Gastroesophageal sphincter (tissue), 3 donors: ENCODE measurements at regions not wholly inside any gene's neighbourhood (a gene's known extent, or its start where the extent isn't known, plus 50 kb on each side); places are given as distances from the start of the nearest gene placed in this dataset.

ENCODE experiments used
- POLR2A ChIP-seq, 2 donors: fragments of 450-650 bp; IDR thresholded peaks; one replicate each; pipeline ENCODE4 v1.6.1; 2017; ENCODE audit warnings: antibody characterized with exemption in 2 of 2, mild to moderate bottlenecking in 2 of 2, moderate library complexity in 1 of 2
- POLR2AphosphoS5 ChIP-seq: sonication (generic); formaldehyde crosslinking; IDR thresholded peaks from one replicate; pipeline ENCODE4 v1.6.1; 2017; ENCODE audit warnings: antibody characterized with exemption
- TF ChIP-seq, protein P1 (sequence below), 4 experiments: fragments of 200-600 bp in 2 of 4; fragments of 450-650 bp in 2 of 4; sonication (generic) in 1 of 4; IDR thresholded peaks; one replicate each; pipeline ENCODE4 v1.5.1; 2017 to 2019; ENCODE audit warnings: antibody characterized with exemption in 4 of 4, mild to moderate bottlenecking in 2 of 4, moderate library complexity in 2 of 4

GRCh38 chr7:52539414-52539813 is 496.0 kb upstream of the POM121L12 start:
- TF ChIP-seq, protein P1, sequence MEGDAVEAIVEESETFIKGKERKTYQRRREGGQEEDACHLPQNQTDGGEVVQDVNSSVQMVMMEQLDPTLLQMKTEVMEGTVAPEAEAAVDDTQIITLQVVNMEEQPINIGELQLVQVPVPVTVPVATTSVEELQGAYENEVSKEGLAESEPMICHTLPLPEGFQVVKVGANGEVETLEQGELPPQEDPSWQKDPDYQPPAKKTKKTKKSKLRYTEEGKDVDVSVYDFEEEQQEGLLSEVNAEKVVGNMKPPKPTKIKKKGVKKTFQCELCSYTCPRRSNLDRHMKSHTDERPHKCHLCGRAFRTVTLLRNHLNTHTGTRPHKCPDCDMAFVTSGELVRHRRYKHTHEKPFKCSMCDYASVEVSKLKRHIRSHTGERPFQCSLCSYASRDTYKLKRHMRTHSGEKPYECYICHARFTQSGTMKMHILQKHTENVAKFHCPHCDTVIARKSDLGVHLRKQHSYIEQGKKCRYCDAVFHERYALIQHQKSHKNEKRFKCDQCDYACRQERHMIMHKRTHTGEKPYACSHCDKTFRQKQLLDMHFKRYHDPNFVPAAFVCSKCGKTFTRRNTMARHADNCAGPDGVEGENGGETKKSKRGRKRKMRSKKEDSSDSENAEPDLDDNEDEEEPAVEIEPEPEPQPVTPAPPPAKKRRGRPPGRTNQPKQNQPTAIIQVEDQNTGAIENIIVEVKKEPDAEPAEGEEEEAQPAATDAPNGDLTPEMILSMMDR (IDR thresholded peaks at IDR 0.05): no peak
- TF ChIP-seq POLR2AphosphoS5 (no peak), POLR2A (IDR thresholded peaks at IDR 0.05) (no peak)
